ENCODE measurements at regions not wholly inside any gene's neighbourhood (a gene's known extent, or its start where the extent isn't known, plus 50 kb on each side); places are given as distances from the start of the nearest gene placed in this dataset.

GRCh38 chr1:188514917-188515316 is 1686.2 kb downstream of the PLA2G4A start:
- Histone ChIP-seq H3K9ac (ENCODE audit: low read depth in 1 of 3, low read length in 3 of 3) (no peak overlapping the region), H3K4me1 (ENCODE audit: control insufficient read depth in 3 of 3, insufficient read depth in 3 of 3, low read length in 3 of 3) (no peaks in the 10 kb centered on the region), H3K27me3 (ENCODE audit: control insufficient read depth in 3 of 3, insufficient read depth in 3 of 3, low read length in 3 of 3) (no peaks in the 10 kb centered on the region)

GRCh38 chr1:188517139-188517538 is 1688.4 kb downstream of the PLA2G4A start:
- H3K4me1 ChIP-seq (ENCODE audit: control insufficient read depth in 3 of 3, insufficient read depth in 3 of 3, low read length in 3 of 3), result no peaks in the 10 kb centered on the region
- no peak overlapping the region for H3K4me3 ChIP-seq (ENCODE audit: low read length in 3 of 3)
- no peak overlapping the region for H3K9ac ChIP-seq (ENCODE audit: low read depth in 1 of 3, low read length in 3 of 3)
- no peaks in the 10 kb centered on the region for H3K9me3 ChIP-seq (ENCODE audit: control insufficient read depth in 3 of 3, low read length in 3 of 3)
- H3K27me3 ChIP-seq (ENCODE audit: control insufficient read depth in 3 of 3, insufficient read depth in 3 of 3, low read length in 3 of 3), result no peaks in the 10 kb centered on the region
- H3K36me3 ChIP-seq (ENCODE audit: control insufficient read depth in 3 of 3, insufficient read depth in 3 of 3, low read length in 3 of 3), result no peaks in the 10 kb centered on the region
- no peak overlapping the region for H3K27ac ChIP-seq (ENCODE audit: low read depth, low read length)

More at GRCh38 chr1:188514917-188515316, 1686.2 kb downstream of the PLA2G4A start:
- Histone ChIP-seq H3K27ac (ENCODE audit: low read depth, low read length) (no peak overlapping the region), H3K4me3 (ENCODE audit: low read length in 3 of 3) (no peak overlapping the region), H3K36me3 (ENCODE audit: control insufficient read depth in 3 of 3, insufficient read depth in 3 of 3, low read length in 3 of 3) (no peaks in the 10 kb centered on the region), H3K9me3 (ENCODE audit: control insufficient read depth in 3 of 3, low read length in 3 of 3) (no peaks in the 10 kb centered on the region)

GRCh38 chr1:188551176-188551575 is 1722.4 kb downstream of the PLA2G4A start:
- Histone ChIP-seq H3K27me3 (ENCODE audit: control insufficient read depth in 3 of 3, insufficient read depth in 3 of 3, low read length in 3 of 3) (no peaks in the 10 kb centered on the region), H3K4me1 (ENCODE audit: control insufficient read depth in 3 of 3, insufficient read depth in 3 of 3, low read length in 3 of 3) (no peaks in the 10 kb centered on the region)

GRCh38 chr1:188557053-188557452 is 1728.3 kb downstream of the PLA2G4A start:
- H3K4me1 ChIP-seq (ENCODE audit: control insufficient read depth in 3 of 3, insufficient read depth in 3 of 3, low read length in 3 of 3), result no peaks in the 10 kb centered on the region
- H3K27ac ChIP-seq (ENCODE audit: low read depth, low read length), result no peak overlapping the region
- H3K4me3 ChIP-seq (ENCODE audit: low read length in 3 of 3), result no peak overlapping the region
- H3K27me3 ChIP-seq (ENCODE audit: control insufficient read depth in 3 of 3, insufficient read depth in 3 of 3, low read length in 3 of 3), result no peaks in the 10 kb centered on the region
- no peaks in the 10 kb centered on the region for H3K9me3 ChIP-seq (ENCODE audit: control insufficient read depth in 3 of 3, low read length in 3 of 3)
- no peaks in the 10 kb centered on the region for H3K36me3 ChIP-seq (ENCODE audit: control insufficient read depth in 3 of 3, insufficient read depth in 3 of 3, low read length in 3 of 3)
- no peak overlapping the region for H3K9ac ChIP-seq (ENCODE audit: low read depth in 1 of 3, low read length in 3 of 3)

More at GRCh38 chr1:188551176-188551575, 1722.4 kb downstream of the PLA2G4A start:
- Histone ChIP-seq H3K27ac (ENCODE audit: low read depth, low read length) (no peak overlapping the region), H3K36me3 (ENCODE audit: control insufficient read depth in 3 of 3, insufficient read depth in 3 of 3, low read length in 3 of 3) (no peaks in the 10 kb centered on the region), H3K9ac (ENCODE audit: low read depth in 1 of 3, low read length in 3 of 3) (no peak overlapping the region), H3K9me3 (ENCODE audit: control insufficient read depth in 3 of 3, low read length in 3 of 3) (no peaks in the 10 kb centered on the region), H3K4me3 (ENCODE audit: low read length in 3 of 3) (no peak overlapping the region)

GRCh38 chr1:188582911-188583532 is 1754.3 kb downstream of the PLA2G4A start:
- Histone ChIP-seq H3K9ac (ENCODE audit: low read depth in 1 of 3, low read length in 3 of 3) (no peak overlapping the region), H3K27ac (ENCODE audit: low read depth, low read length) (no peak overlapping the region), H3K36me3 (ENCODE audit: control insufficient read depth in 3 of 3, insufficient read depth in 3 of 3, low read length in 3 of 3) (no peaks in the 10 kb centered on the region), H3K9me3 (ENCODE audit: control insufficient read depth in 3 of 3, low read length in 3 of 3) (no peaks in the 10 kb centered on the region), H3K4me3 (ENCODE audit: low read length in 3 of 3) (no peak overlapping the region), H3K27me3 (ENCODE audit: control insufficient read depth in 3 of 3, insufficient read depth in 3 of 3, low read length in 3 of 3) (no peaks in the 10 kb centered on the region), H3K4me1 (ENCODE audit: control insufficient read depth in 3 of 3, insufficient read depth in 3 of 3, low read length in 3 of 3) (no peaks in the 10 kb centered on the region)

GRCh38 chr1:188584119-188584518 is 1755.4 kb downstream of the PLA2G4A start:
- Histone ChIP-seq H3K36me3 (ENCODE audit: control insufficient read depth in 3 of 3, insufficient read depth in 3 of 3, low read length in 3 of 3) (no peaks in the 10 kb centered on the region), H3K9ac (ENCODE audit: low read depth in 1 of 3, low read length in 3 of 3) (no peak overlapping the region), H3K9me3 (ENCODE audit: control insufficient read depth in 3 of 3, low read length in 3 of 3) (no peaks in the 10 kb centered on the region), H3K27ac (ENCODE audit: low read depth, low read length) (no peak overlapping the region), H3K27me3 (ENCODE audit: control insufficient read depth in 3 of 3, insufficient read depth in 3 of 3, low read length in 3 of 3) (no peaks in the 10 kb centered on the region), H3K4me1 (ENCODE audit: control insufficient read depth in 3 of 3, insufficient read depth in 3 of 3, low read length in 3 of 3) (no peaks in the 10 kb centered on the region), H3K4me3 (ENCODE audit: low read length in 3 of 3) (no peak overlapping the region)

GRCh38 chr1:188590641-188591040 is 1761.9 kb downstream of the PLA2G4A start:
- no peaks in the 10 kb centered on the region for H3K36me3 ChIP-seq (ENCODE audit: control insufficient read depth in 3 of 3, insufficient read depth in 3 of 3, low read length in 3 of 3)
- H3K9me3 ChIP-seq (ENCODE audit: control insufficient read depth in 3 of 3, low read length in 3 of 3), result no peaks in the 10 kb centered on the region
- H3K9ac ChIP-seq (ENCODE audit: low read depth in 1 of 3, low read length in 3 of 3), result no peak overlapping the region
- H3K27ac ChIP-seq (ENCODE audit: low read depth, low read length), result no peak overlapping the region
- no peak overlapping the region for H3K4me3 ChIP-seq (ENCODE audit: low read length in 3 of 3)
- H3K4me1 ChIP-seq (ENCODE audit: control insufficient read depth in 3 of 3, insufficient read depth in 3 of 3, low read length in 3 of 3), result no peaks in the 10 kb centered on the region
- H3K27me3 ChIP-seq (ENCODE audit: control insufficient read depth in 3 of 3, insufficient read depth in 3 of 3, low read length in 3 of 3), result no peaks in the 10 kb centered on the region

GRCh38 chr1:188594542-188595235 is 1765.9 kb downstream of the PLA2G4A start:
- Histone ChIP-seq H3K9me3 (ENCODE audit: control insufficient read depth in 3 of 3, low read length in 3 of 3) (no peaks in the 10 kb centered on the region), H3K36me3 (ENCODE audit: control insufficient read depth in 3 of 3, insufficient read depth in 3 of 3, low read length in 3 of 3) (no peaks in the 10 kb centered on the region), H3K27ac (ENCODE audit: low read depth, low read length) (no peak overlapping the region), H3K27me3 (ENCODE audit: control insufficient read depth in 3 of 3, insufficient read depth in 3 of 3, low read length in 3 of 3) (no peaks in the 10 kb centered on the region), H3K4me3 (ENCODE audit: low read length in 3 of 3) (no peak overlapping the region), H3K4me1 (ENCODE audit: control insufficient read depth in 3 of 3, insufficient read depth in 3 of 3, low read length in 3 of 3) (no peaks in the 10 kb centered on the region), H3K9ac (ENCODE audit: low read depth in 1 of 3, low read length in 3 of 3) (no peak overlapping the region)

- no peaks in the 10 kb centered on the region for H3K27me3 ChIP-seq (ENCODE audit: control insufficient read depth in 3 of 3, insufficient read depth in 3 of 3, low read length in 3 of 3)
- no peak overlapping the region for H3K27ac ChIP-seq (ENCODE audit: low read depth, low read length)
- no peak overlapping the region for H3K9ac ChIP-seq (ENCODE audit: low read depth in 1 of 3, low read length in 3 of 3)
- no peaks in the 10 kb centered on the region for H3K9me3 ChIP-seq (ENCODE audit: control insufficient read depth in 3 of 3, low read length in 3 of 3)
- H3K4me3 ChIP-seq (ENCODE audit: low read length in 3 of 3), result no peak overlapping the region
- H3K4me1 ChIP-seq (ENCODE audit: control insufficient read depth in 3 of 3, insufficient read depth in 3 of 3, low read length in 3 of 3), result no peaks in the 10 kb centered on the region
- H3K36me3 ChIP-seq (ENCODE audit: control insufficient read depth in 3 of 3, insufficient read depth in 3 of 3, low read length in 3 of 3), result no peaks in the 10 kb centered on the region
These were observed 1770.6 kb downstream of the PLA2G4A start for GRCh38 chr1:188599313-188599712.

- Histone ChIP-seq H3K9ac (ENCODE audit: low read depth in 1 of 3, low read length in 3 of 3) (no peak overlapping the region), H3K4me3 (ENCODE audit: low read length in 3 of 3) (no peak overlapping the region), H3K27me3 (ENCODE audit: control insufficient read depth in 3 of 3, insufficient read depth in 3 of 3, low read length in 3 of 3) (no peaks in the 10 kb centered on the region), H3K4me1 (ENCODE audit: control insufficient read depth in 3 of 3, insufficient read depth in 3 of 3, low read length in 3 of 3) (no peaks in the 10 kb centered on the region), H3K36me3 (ENCODE audit: control insufficient read depth in 3 of 3, insufficient read depth in 3 of 3, low read length in 3 of 3) (no peaks in the 10 kb centered on the region), H3K27ac (ENCODE audit: low read depth, low read length) (no peak overlapping the region), H3K9me3 (ENCODE audit: control insufficient read depth in 3 of 3, low read length in 3 of 3) (peaks cover 0 to 2% (median 0%) of the 10 kb centered on the region in 3 donors)
These were observed 1782.7 kb downstream of the PLA2G4A start for GRCh38 chr1:188611432-188611831.

All from skeletal muscle tissue (tissue), 3 donors.